ENCODE measurements at regions not wholly inside any gene's neighbourhood (a gene's known extent, or its start where the extent isn't known, plus 50 kb on each side); places are given as distances from the start of the nearest gene placed in this dataset.
"Not testable (repeated sequence)": the region's sequence is repeated elsewhere in the genome, so short reads cannot be mapped to it uniquely, and the experiment has no call there.

- WGBS (ENCODE audit: insufficient coverage): 100% methylated on average over 11 of the region's 18 CpGs
- H3K4me1 ChIP-seq (ENCODE audit: control insufficient read depth in 1 of 2, insufficient read depth in 2 of 2, low read length in 2 of 2): no peaks in the 10 kb centered on the region
- H3K4me1 Mint-ChIP-seq: no peaks in the 10 kb centered on the region
These were observed 219.5 kb upstream of the SLC39A10 start for GRCh38 chr2:195437521-195437920.

DNA sequence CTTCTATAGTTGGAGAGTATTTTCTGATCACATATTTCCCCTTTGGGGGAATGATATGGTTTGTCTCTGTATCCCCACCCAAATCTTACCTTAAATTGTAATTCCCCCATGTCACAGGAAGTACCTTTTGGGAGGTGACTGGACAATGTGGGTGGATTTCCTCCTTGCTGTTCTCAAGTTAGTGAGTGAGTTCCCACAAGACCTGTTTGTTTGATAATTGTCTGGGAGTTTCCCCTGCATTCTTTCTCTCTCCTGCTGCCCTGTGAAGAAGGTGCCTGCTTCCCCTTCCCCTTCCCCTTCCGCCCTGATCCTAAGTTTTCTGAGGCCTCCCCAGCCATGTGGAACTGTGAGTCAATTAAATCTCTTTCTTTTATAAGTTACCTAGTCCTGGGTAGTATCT lies 222.7 kb upstream of the SLC39A10 start:
- Histone ChIP-seq H3K4me3 (replicated peaks in 1 of 3; ENCODE audit: low read depth in 2 of 3, low read length in 3 of 3) (no peak overlapping the region), H3K36me3 (replicated peaks in 1 of 2; ENCODE audit: control insufficient read depth in 1 of 2, insufficient read depth in 2 of 2, low read length in 2 of 2) (no peaks in the 10 kb centered on the region), H4K20me1 (ENCODE audit: insufficient read depth, low read length) (no peaks in the 10 kb centered on the region), H3K27me3 (ENCODE audit: control insufficient read depth in 2 of 2, insufficient read depth in 2 of 2, low read length in 2 of 2) (no peaks in the 10 kb centered on the region), H3K9ac (ENCODE audit: insufficient read depth, low read length, poor library complexity, severe bottlenecking) (no peak overlapping the region), H3K9me3 (replicated peaks in 1 of 2; ENCODE audit: control insufficient read depth in 1 of 2, insufficient read depth in 1 of 2, low read length in 2 of 2) (peaks cover 8 to 16% of the 10 kb centered on the region in 2 donors), H3K4me1 (ENCODE audit: control insufficient read depth in 1 of 2, insufficient read depth in 2 of 2, low read length in 2 of 2) (no peaks in the 10 kb centered on the region), H3K4me2 (replicated peaks; ENCODE audit: extremely low read depth, low read length, poor library complexity, severe bottlenecking) (no peak overlapping the region), H3K79me2 (ENCODE audit: insufficient read depth, low read length) (no peaks in the 10 kb centered on the region), H2AFZ (ENCODE audit: insufficient read depth, low read depth, low read length, poor library complexity, severe bottlenecking) (no peak overlapping the region), H3K27ac (ENCODE audit: low read depth in 1 of 2, low read length in 2 of 2) (no peak overlapping the region)
- no peak for DNase-seq
- Mint-ChIP-seq H3K4me1 (no peaks in the 10 kb centered on the region), H3K4me3 (no peak overlapping the region), H3K27me3 (ENCODE audit: low read depth in 3 of 3) (peaks cover 0 to 2% (median 0%) of the 10 kb centered on the region in 3 donors), H3K27ac (no peak overlapping the region), H3K9me3 (peaks cover 6 to 18% (median 16%) of the 10 kb centered on the region in 7 donors), H3K36me3 (no peaks in the 10 kb centered on the region)
- no CpG with 5 or more reads among the region's 1 CpG for WGBS (ENCODE audit: insufficient coverage)
- no peak for TF ChIP-seq CTCF (IDR thresholded peaks at IDR 0.05)
- intact Hi-C loops (cut with micrococcal nuclease): no loop called here

More at GRCh38 chr2:195437521-195437920, 219.5 kb upstream of the SLC39A10 start:
- TF ChIP-seq CTCF (IDR thresholded peaks at IDR 0.05): no peak
- Histone ChIP-seq H3K4me2 (replicated peaks; ENCODE audit: extremely low read depth, low read length, poor library complexity, severe bottlenecking) (no peak overlapping the region), H3K27me3 (ENCODE audit: control insufficient read depth in 2 of 2, insufficient read depth in 2 of 2, low read length in 2 of 2) (no peaks in the 10 kb centered on the region), H3K9ac (ENCODE audit: insufficient read depth, low read length, poor library complexity, severe bottlenecking) (no peak overlapping the region), H3K9me3 (replicated peaks in 1 of 2; ENCODE audit: control insufficient read depth in 1 of 2, insufficient read depth in 1 of 2, low read length in 2 of 2) (peaks cover 21 to 31% of the 10 kb centered on the region in 2 donors), H2AFZ (ENCODE audit: insufficient read depth, low read depth, low read length, poor library complexity, severe bottlenecking) (no peak overlapping the region), H3K79me2 (ENCODE audit: insufficient read depth, low read length) (no peaks in the 10 kb centered on the region), H3K27ac (ENCODE audit: low read depth in 1 of 2, low read length in 2 of 2) (no peak overlapping the region), H4K20me1 (ENCODE audit: insufficient read depth, low read length) (no peaks in the 10 kb centered on the region), H3K4me3 (replicated peaks in 1 of 3; ENCODE audit: low read depth in 2 of 3, low read length in 3 of 3) (no peak overlapping the region), H3K36me3 (replicated peaks in 1 of 2; ENCODE audit: control insufficient read depth in 1 of 2, insufficient read depth in 2 of 2, low read length in 2 of 2) (no peaks in the 10 kb centered on the region)
- Mint-ChIP-seq H3K4me3 (no peak overlapping the region), H3K9me3 (peaks cover 21 to 47% (median 38%) of the 10 kb centered on the region in 7 donors), H3K27me3 (ENCODE audit: low read depth in 3 of 3) (peaks cover 0 to 3% (median 0%) of the 10 kb centered on the region in 3 donors), H3K27ac (no peak overlapping the region), H3K36me3 (peaks cover 2 to 5% of the 10 kb centered on the region in 2 donors)
- intact Hi-C loops (cut with micrococcal nuclease): no loop called here
- no peak for DNase-seq

- H3K4me1 ChIP-seq (ENCODE audit: control insufficient read depth in 1 of 2, insufficient read depth in 2 of 2, low read length in 2 of 2); H3K9ac ChIP-seq (ENCODE audit: insufficient read depth, low read length, poor library complexity, severe bottlenecking); H2AFZ ChIP-seq (ENCODE audit: insufficient read depth, low read depth, low read length, poor library complexity, severe bottlenecking); DNase-seq; H3K27me3 Mint-ChIP-seq (ENCODE audit: low read depth in 3 of 3); H3K36me3 Mint-ChIP-seq; H3K79me2 ChIP-seq (ENCODE audit: insufficient read depth, low read length); H3K4me1 Mint-ChIP-seq; intact Hi-C loops (cut with micrococcal nuclease); H3K4me3 Mint-ChIP-seq; H3K4me3 ChIP-seq (replicated peaks in 1 of 3; ENCODE audit: low read depth in 2 of 3, low read length in 3 of 3); H3K27ac Mint-ChIP-seq; H3K36me3 ChIP-seq (replicated peaks in 1 of 2; ENCODE audit: control insufficient read depth in 1 of 2, insufficient read depth in 2 of 2, low read length in 2 of 2); H3K27ac ChIP-seq (ENCODE audit: low read depth in 1 of 2, low read length in 2 of 2); H4K20me1 ChIP-seq (ENCODE audit: insufficient read depth, low read length); H3K27me3 ChIP-seq (ENCODE audit: control insufficient read depth in 2 of 2, insufficient read depth in 2 of 2, low read length in 2 of 2); H3K4me2 ChIP-seq (replicated peaks; ENCODE audit: extremely low read depth, low read length, poor library complexity, severe bottlenecking): not testable (repeated sequence)
- peaks cover 8 to 13% of the 10 kb centered on the region in 2 donors for H3K9me3 ChIP-seq (replicated peaks in 1 of 2; ENCODE audit: control insufficient read depth in 1 of 2, insufficient read depth in 1 of 2, low read length in 2 of 2)
- 90% methylated on average over 1 of the region's 2 CpGs for WGBS (ENCODE audit: insufficient coverage)
- H3K9me3 Mint-ChIP-seq: peaks cover 6 to 21% (median 11%) of the 10 kb centered on the region in 7 donors
These were observed 223.3 kb upstream of the SLC39A10 start for GRCh38 chr2:195433729-195434128.

Measured in CD14-positive monocyte (primary cell).